ENCODE measurements at regions not wholly inside any gene's neighbourhood (a gene's known extent, or its start where the extent isn't known, plus 50 kb on each side); places are given as distances from the start of the nearest gene placed in this dataset.
"Not testable (repeated sequence)": the region's sequence is repeated elsewhere in the genome, so short reads cannot be mapped to it uniquely, and the experiment has no call there.

DNA sequence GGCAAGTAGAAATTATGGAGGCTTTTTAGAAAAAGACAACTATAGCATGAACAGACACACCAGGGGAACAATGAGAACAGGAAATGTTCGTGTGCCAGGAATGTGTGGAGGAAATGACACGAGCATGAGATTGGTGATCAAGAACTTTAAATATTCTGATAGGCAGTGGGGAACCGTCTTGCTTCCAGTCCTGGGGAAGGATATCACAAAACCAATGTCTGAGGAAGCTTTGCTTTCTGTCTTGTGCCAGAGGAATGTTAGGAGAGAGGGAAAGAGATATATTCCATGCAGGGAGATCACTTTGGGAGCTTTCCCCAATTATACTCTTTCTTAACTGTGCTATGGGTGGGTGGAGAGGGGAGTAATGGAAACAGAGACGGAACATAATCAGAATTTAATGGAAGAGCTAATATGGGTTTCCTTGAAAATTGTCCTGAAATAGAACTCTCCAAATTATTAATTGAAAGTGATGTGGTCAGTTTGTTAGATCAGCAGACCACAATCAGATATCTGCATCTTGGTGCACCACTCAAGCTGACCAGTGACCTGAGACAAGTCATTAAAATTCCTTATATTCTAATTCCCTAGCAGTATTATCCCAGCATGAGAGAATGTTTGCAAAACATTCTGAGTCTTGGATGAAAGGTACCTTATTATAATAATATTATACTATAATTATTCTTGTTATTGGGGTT lies 178.2 kb downstream of the SOX4 start:
- ChIA-PET CTCF (no interaction called here), POLR2A (no interaction called here)
- intact Hi-C loops (cut with micrococcal nuclease): no loop called here
- Mint-ChIP-seq H3K9me3 (no peaks in the 10 kb centered on the region), H3K4me3 (no peak overlapping the region), H3K36me3 (no peaks in the 10 kb centered on the region), H3K27me3 (no peaks in the 10 kb centered on the region), H3K4me1 (ENCODE audit: low read depth) (no peaks in the 10 kb centered on the region), H3K27ac (no peak overlapping the region)
- no peak for DNase-seq

DNA sequence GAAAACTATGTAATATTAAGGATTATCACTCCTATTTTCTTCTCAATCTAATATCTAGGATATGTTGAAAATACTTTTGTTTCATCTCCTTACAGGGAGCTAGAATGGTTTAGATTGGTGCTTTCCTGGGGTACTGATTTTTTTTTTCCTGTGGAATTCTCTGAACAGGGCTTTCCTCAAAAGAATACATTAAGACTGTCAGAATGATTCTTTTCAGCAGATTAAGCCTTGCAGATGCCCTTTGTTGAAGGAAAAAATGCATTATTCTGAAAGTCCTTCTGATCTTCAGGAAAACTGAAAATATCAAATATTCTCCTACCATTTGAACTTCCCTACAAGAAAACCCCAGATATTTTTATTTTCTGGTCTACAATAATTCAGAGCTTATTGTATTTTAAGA lies 178.9 kb downstream of the SOX4 start:
- Mint-ChIP-seq H3K36me3 (no peaks in the 10 kb centered on the region), H3K4me3 (no peak overlapping the region), H3K27ac (no peak overlapping the region), H3K4me1 (ENCODE audit: low read depth) (no peaks in the 10 kb centered on the region), H3K27me3 (no peaks in the 10 kb centered on the region), H3K9me3 (no peaks in the 10 kb centered on the region)
- CTCF ChIA-PET: no interaction called here
- intact Hi-C loops (cut with micrococcal nuclease): no loop called here
- POLR2A ChIA-PET: no interaction called here
- no peak for DNase-seq

DNA sequence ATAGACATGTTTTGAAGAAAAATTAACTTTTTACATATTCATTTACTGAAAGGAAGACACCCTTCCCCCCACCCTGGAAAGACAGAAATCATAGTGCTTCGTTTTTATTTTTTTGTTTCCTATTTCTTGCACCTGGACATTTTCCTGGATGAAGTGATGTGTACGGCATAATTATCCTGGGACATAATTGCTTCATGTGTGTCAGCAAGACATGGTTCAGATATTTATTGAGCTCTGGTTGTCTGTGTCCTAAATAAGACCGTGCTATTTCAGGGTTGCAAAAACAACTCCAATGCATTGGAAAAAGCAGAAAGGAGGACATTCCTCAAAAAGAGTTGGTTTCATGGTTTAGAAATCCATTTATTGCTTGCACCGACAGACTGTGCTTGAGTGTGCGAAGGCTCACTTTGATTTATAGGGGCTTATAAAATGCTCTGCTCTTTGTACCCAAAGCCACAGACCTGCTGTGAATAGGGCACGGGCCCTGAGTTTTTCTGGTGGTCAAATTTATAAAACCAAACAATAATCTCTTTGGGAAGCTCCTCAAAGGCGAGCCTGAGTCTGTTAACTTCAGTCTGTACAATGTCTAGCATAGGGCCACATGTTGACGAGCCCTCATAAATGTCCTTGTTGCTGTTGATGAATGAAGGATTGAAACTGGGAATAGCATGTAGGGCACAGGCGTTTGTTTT lies 179.5 kb downstream of the SOX4 start:
- intact Hi-C loops (cut with micrococcal nuclease): no loop called here
- Mint-ChIP-seq H3K27ac (no peak overlapping the region), H3K4me1 (ENCODE audit: low read depth) (no peaks in the 10 kb centered on the region), H3K9me3 (no peaks in the 10 kb centered on the region), H3K4me3 (no peak overlapping the region), H3K36me3 (no peaks in the 10 kb centered on the region), H3K27me3 (no peaks in the 10 kb centered on the region)
- POLR2A ChIA-PET: no interaction called here
- CTCF ChIA-PET: no interaction called here
- DNase-seq: no peak

DNA sequence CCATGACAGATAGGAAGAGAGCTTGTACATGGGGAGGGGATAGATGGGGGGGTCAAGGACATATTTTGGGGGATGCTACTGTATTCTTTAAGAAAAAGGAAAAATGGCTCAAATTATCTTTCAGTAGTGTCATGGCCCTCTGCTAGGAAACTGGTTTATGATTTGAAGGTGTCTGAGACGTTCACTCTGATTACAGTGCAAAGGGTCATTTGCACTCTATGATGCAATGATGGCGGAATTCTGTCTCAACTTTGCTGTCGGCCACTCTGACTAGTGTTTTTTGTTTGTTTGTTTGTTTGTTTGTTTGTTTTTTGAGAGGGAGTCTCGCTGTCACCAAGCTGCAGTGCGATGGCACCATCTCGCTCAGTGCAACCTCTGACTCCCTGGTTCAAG lies 180.0 kb downstream of the SOX4 start:
- no peak overlapping the region for H3K27ac Mint-ChIP-seq
- H3K36me3 Mint-ChIP-seq: no peaks in the 10 kb centered on the region
- ChIA-PET POLR2A (no interaction called here), CTCF (no interaction called here)
- intact Hi-C loops (cut with micrococcal nuclease): no loop called here
- no peaks in the 10 kb centered on the region for H3K27me3 Mint-ChIP-seq
- DNase-seq: no peak
- H3K4me1 Mint-ChIP-seq (ENCODE audit: low read depth): no peaks in the 10 kb centered on the region
- H3K4me3 Mint-ChIP-seq: no peak overlapping the region
- H3K9me3 Mint-ChIP-seq: no peaks in the 10 kb centered on the region

- ChIA-PET POLR2A (no interaction called here), CTCF (no interaction called here)
- Mint-ChIP-seq H3K9me3 (no peaks in the 10 kb centered on the region), H3K27ac (no peak overlapping the region), H3K27me3 (no peaks in the 10 kb centered on the region), H3K36me3 (no peaks in the 10 kb centered on the region), H3K4me1 (ENCODE audit: low read depth) (no peaks in the 10 kb centered on the region), H3K4me3 (no peak overlapping the region)
- intact Hi-C loops (cut with micrococcal nuclease): no loop called here
- no peak for DNase-seq
Observed at GRCh38 chr6:21777846-21778245, 184.3 kb downstream of the SOX4 start.

- H3K4me1 Mint-ChIP-seq (ENCODE audit: low read depth): no peaks in the 10 kb centered on the region
- no peak for DNase-seq
- intact Hi-C loops (cut with micrococcal nuclease): no loop called here
- no peaks in the 10 kb centered on the region for H3K27me3 Mint-ChIP-seq
- no peak overlapping the region for H3K27ac Mint-ChIP-seq
- no peaks in the 10 kb centered on the region for H3K36me3 Mint-ChIP-seq
- H3K9me3 Mint-ChIP-seq: no peaks in the 10 kb centered on the region
- ChIA-PET POLR2A (no interaction called here), CTCF (no interaction called here)
- no peak overlapping the region for H3K4me3 Mint-ChIP-seq
Observed at GRCh38 chr6:21780141-21780540, 186.6 kb downstream of the SOX4 start.

DNA sequence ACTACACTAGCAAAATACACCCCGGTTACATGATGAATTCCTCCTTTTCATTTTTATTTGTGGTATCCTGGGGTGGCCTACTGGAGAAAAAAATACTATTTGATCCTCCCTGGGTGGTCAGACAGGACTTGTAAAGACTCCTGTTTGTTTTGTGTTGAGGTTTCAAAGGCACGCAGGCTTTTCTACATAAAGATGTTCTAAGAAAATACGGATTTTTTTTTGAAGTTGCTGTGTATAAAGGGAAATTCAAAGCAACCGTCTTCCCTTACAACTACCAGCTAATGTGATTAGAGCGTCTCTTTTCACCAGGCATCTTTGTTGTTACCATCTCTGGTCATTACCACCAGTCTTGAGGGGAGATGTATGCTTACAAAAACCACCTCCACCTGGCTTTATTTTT lies 187.1 kb downstream of the SOX4 start:
- H3K27ac Mint-ChIP-seq: no peak overlapping the region
- H3K4me3 Mint-ChIP-seq: no peak overlapping the region
- no peaks in the 10 kb centered on the region for H3K27me3 Mint-ChIP-seq
- ChIA-PET CTCF (no interaction called here), POLR2A (no interaction called here)
- no peaks in the 10 kb centered on the region for H3K9me3 Mint-ChIP-seq
- intact Hi-C loops (cut with micrococcal nuclease): no loop called here
- H3K4me1 Mint-ChIP-seq (ENCODE audit: low read depth): no peaks in the 10 kb centered on the region
- H3K36me3 Mint-ChIP-seq: no peaks in the 10 kb centered on the region
- DNase-seq: no peak

GRCh38 chr6:21781128-21781527 lies 187.6 kb downstream of the SOX4 start:
- H3K4me1 Mint-ChIP-seq (ENCODE audit: low read depth): no peaks in the 10 kb centered on the region

GRCh38 chr6:21785164-21785563 lies 191.6 kb downstream of the SOX4 start:
- H3K27ac Mint-ChIP-seq: no peak overlapping the region
- POLR2A ChIA-PET: no interaction called here
- intact Hi-C loops (cut with micrococcal nuclease): no loop called here

More at GRCh38 chr6:21781128-21781527, 187.6 kb downstream of the SOX4 start:
- ChIA-PET CTCF (no interaction called here), POLR2A (no interaction called here)
- Mint-ChIP-seq H3K4me3 (no peak overlapping the region), H3K27ac (no peak overlapping the region), H3K27me3 (no peaks in the 10 kb centered on the region), H3K36me3 (no peaks in the 10 kb centered on the region), H3K9me3 (no peaks in the 10 kb centered on the region)
- no peak for DNase-seq
- intact Hi-C loops (cut with micrococcal nuclease): no loop called here

GRCh38 chr6:21791056-21791455 lies 197.5 kb downstream of the SOX4 start:
- Mint-ChIP-seq H3K27ac (no peak overlapping the region), H3K27me3 (no peaks in the 10 kb centered on the region), H3K4me1 (ENCODE audit: low read depth) (no peaks in the 10 kb centered on the region), H3K36me3 (no peaks in the 10 kb centered on the region), H3K4me3 (no peak overlapping the region), H3K9me3 (no peaks in the 10 kb centered on the region)
- intact Hi-C loops (cut with micrococcal nuclease): no loop called here
- CTCF ChIA-PET: no interaction called here
- DNase-seq: no peak
- POLR2A ChIA-PET: no interaction called here

More at GRCh38 chr6:21785164-21785563, 191.6 kb downstream of the SOX4 start:
- Mint-ChIP-seq H3K4me3 (no peak overlapping the region), H3K36me3 (no peaks in the 10 kb centered on the region), H3K9me3 (no peaks in the 10 kb centered on the region), H3K27me3 (no peaks in the 10 kb centered on the region), H3K4me1 (ENCODE audit: low read depth) (no peaks in the 10 kb centered on the region)
- no peak for DNase-seq
- CTCF ChIA-PET: no interaction called here

- Mint-ChIP-seq H3K4me1 (ENCODE audit: low read depth) (no peaks in the 10 kb centered on the region), H3K36me3 (no peaks in the 10 kb centered on the region), H3K27me3 (no peaks in the 10 kb centered on the region), H3K9me3 (no peaks in the 10 kb centered on the region), H3K4me3 (no peak overlapping the region), H3K27ac (no peak overlapping the region)
- no peak for DNase-seq
- intact Hi-C loops (cut with micrococcal nuclease): no loop called here
- ChIA-PET CTCF (no interaction called here), POLR2A (no interaction called here)
Observed at GRCh38 chr6:21791581-21791980, 198.0 kb downstream of the SOX4 start.

DNA sequence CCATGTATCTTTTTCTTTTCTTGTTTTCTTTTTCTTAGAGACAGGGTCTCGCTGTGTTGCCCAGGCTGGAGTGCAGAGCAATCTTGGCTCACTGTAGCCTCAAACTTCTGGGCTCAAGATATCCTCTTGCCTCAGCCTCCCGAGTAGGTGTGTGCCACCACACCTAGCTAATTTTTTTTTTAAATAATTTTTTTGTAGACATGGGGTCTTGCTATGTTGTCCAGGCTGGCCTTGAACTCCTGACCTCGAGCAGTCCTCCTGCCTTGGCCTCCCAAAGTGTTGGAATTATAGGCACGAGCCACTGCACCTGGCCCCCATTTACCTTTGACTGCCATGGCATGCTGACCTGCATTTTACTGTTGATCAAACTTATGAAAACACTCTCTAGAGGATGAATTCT lies 198.6 kb downstream of the SOX4 start:
- ChIA-PET CTCF (no interaction called here), POLR2A (no interaction called here)
- no peak overlapping the region for H3K4me3 Mint-ChIP-seq
- no peaks in the 10 kb centered on the region for H3K36me3 Mint-ChIP-seq
- no peak for DNase-seq
- intact Hi-C loops (cut with micrococcal nuclease): no loop called here
- H3K27me3 Mint-ChIP-seq: no peaks in the 10 kb centered on the region
- H3K27ac Mint-ChIP-seq: no peak overlapping the region
- no peaks in the 10 kb centered on the region for H3K4me1 Mint-ChIP-seq (ENCODE audit: low read depth)
- no peaks in the 10 kb centered on the region for H3K9me3 Mint-ChIP-seq

- H3K4me1 Mint-ChIP-seq (ENCODE audit: low read depth); POLR2A ChIA-PET; CTCF ChIA-PET; H3K36me3 Mint-ChIP-seq; intact Hi-C loops (cut with micrococcal nuclease); H3K4me3 Mint-ChIP-seq; DNase-seq; H3K9me3 Mint-ChIP-seq; H3K27ac Mint-ChIP-seq; H3K27me3 Mint-ChIP-seq: not testable (repeated sequence)
Observed at GRCh38 chr6:21796979-21797378, 203.4 kb downstream of the SOX4 start.
